ENCODE measurements at regions not wholly inside any gene's neighbourhood (a gene's known extent, or its start where the extent isn't known, plus 50 kb on each side); places are given as distances from the start of the nearest gene placed in this dataset.

DNA sequence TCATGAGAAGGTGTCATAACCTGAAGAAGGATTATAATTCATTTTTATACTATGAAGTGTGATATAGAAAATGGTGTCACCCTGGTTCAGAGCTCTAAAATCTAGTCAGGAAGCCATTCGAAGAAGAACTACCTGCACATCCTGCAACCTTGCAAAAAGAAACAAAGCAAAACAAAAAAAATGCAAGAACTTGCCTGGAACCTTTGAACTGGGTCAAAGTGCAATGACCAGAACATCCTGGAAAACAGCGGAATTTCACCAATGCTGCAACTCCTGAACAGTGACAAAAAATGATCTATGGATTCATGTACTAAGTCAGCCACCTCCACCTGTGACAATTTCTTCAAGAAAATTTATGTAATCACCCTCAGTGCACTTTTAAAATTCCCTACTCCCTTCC is 1083.3 kb upstream of the GYPC start:
- H3K27ac Mint-ChIP-seq, result no peak overlapping the region
- DNase-seq, result no peak
- H3K4me1 Mint-ChIP-seq (ENCODE audit: low read depth), result no peaks in the 10 kb centered on the region
- peaks cover 7% of the 10 kb centered on the region for H3K9me3 Mint-ChIP-seq
- H3K36me3 Mint-ChIP-seq (ENCODE audit: low read depth), result no peaks in the 10 kb centered on the region
- no peak overlapping the region for H3K4me3 Mint-ChIP-seq
- H3K27me3 Mint-ChIP-seq, result no peaks in the 10 kb centered on the region

- Mint-ChIP-seq H3K27me3 (no peaks in the 10 kb centered on the region), H3K9me3 (peaks cover 7% of the 10 kb centered on the region), H3K4me3 (no peak overlapping the region), H3K27ac (no peak overlapping the region), H3K4me1 (ENCODE audit: low read depth) (no peaks in the 10 kb centered on the region), H3K36me3 (ENCODE audit: low read depth) (no peaks in the 10 kb centered on the region)
- DNase-seq, result no peak
Measured at GRCh38 chr2:125573432-125573831, 1082.5 kb upstream of the GYPC start.

- no peaks in the 10 kb centered on the region for H3K36me3 Mint-ChIP-seq (ENCODE audit: low read depth)
- no peak overlapping the region for H3K4me3 Mint-ChIP-seq
- no peak for DNase-seq
- no peaks in the 10 kb centered on the region for H3K9me3 Mint-ChIP-seq
- no peaks in the 10 kb centered on the region for H3K4me1 Mint-ChIP-seq (ENCODE audit: low read depth)
- no peak overlapping the region for H3K27ac Mint-ChIP-seq
- H3K27me3 Mint-ChIP-seq, result no peaks in the 10 kb centered on the region
Measured at GRCh38 chr2:125576558-125576957, 1079.4 kb upstream of the GYPC start.

DNA sequence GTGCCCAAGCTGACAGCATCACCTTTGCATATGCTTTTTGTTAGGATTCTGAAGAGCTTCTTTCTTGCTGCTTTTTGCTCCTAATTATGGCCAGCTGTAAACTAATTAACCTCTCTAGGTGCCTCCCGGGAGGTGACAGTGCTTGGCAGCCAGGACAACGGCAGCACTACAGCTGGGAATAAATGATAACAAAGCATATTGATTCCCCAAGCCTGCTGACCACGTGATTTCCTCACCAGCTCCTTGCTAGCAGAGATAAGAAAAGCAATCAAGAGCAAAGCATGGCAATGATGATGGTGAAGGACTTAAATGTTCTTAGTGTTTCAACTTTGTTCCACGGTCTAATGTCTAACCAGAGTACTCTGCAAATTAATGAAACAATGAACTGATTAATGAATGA is 1074.4 kb upstream of the GYPC start:
- DNase-seq, result no peak
- Mint-ChIP-seq H3K36me3 (ENCODE audit: low read depth) (no peaks in the 10 kb centered on the region), H3K9me3 (no peaks in the 10 kb centered on the region), H3K27ac (no peak overlapping the region), H3K4me1 (ENCODE audit: low read depth) (no peaks in the 10 kb centered on the region), H3K4me3 (no peak overlapping the region), H3K27me3 (no peaks in the 10 kb centered on the region)

DNA sequence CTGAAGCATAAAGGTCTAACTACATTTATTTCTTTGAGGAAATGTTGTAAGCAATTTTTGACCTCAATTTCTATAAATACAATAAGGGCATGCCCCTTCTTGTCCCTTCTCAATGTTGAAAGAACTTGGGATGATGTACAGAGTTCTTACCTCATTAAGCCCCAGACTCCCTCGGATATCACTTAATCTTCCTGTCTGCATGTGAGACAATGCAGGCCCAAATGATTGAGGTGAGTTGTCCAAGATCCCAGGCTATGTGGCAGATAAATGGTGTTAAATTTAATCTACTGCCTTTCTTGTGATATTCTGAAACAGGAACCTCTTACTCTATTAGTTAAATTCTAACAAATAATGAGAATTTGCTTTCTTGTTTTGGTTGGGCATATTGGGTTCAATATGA is 1073.4 kb upstream of the GYPC start:
- Mint-ChIP-seq H3K9me3 (no peaks in the 10 kb centered on the region), H3K27me3 (no peaks in the 10 kb centered on the region), H3K36me3 (ENCODE audit: low read depth) (no peaks in the 10 kb centered on the region), H3K4me1 (ENCODE audit: low read depth) (no peaks in the 10 kb centered on the region), H3K4me3 (no peak overlapping the region), H3K27ac (no peak overlapping the region)
- DNase-seq, result no peak

DNA sequence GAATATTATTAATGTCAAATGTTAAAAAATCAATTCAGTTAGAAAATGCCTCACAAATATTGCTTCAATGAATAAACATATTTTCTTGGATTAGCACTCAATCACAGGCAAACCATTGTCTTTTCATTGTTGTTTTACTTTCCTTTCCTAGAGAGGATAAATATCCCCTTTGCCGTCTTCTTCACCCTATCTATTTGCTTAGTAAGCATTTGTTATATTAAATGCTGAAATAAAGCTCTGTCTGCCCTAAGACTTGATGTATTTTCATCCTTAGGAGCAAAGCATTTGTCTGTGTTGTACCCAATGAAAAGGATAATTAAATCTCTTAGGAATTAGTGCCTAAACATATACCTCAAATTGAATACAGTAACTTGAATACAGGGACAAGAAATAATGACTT is 1071.2 kb upstream of the GYPC start:
- Mint-ChIP-seq H3K36me3 (ENCODE audit: low read depth) (no peaks in the 10 kb centered on the region), H3K9me3 (peaks cover 2% of the 10 kb centered on the region), H3K27ac (no peak overlapping the region)

DNA sequence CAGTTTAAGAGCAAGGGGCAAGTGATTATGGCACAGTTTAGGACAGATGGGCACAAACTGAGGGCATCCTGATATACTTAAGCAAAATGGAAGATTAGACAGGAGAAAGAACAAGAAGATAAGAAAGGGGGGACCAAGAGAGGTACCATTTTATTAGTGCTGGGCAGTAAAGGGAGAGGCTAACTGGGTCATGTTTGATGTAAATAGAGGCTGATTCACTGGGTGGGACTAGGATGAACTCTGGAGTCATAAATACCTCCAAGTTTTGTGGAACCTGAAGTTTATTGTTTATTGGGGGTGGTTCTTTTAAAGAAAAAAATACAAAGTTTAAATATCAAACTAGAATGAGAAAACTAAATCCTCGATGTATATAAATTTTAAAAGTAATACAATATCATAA is 1067.2 kb upstream of the GYPC start:
- Mint-ChIP-seq H3K4me3 (no peak overlapping the region), H3K27ac (no peak overlapping the region), H3K36me3 (ENCODE audit: low read depth) (no peaks in the 10 kb centered on the region), H3K27me3 (no peaks in the 10 kb centered on the region), H3K4me1 (ENCODE audit: low read depth) (no peaks in the 10 kb centered on the region), H3K9me3 (peaks cover 10% of the 10 kb centered on the region)
- DNase-seq, result no peak

More for the DNA sequence above, 1071.2 kb upstream of the GYPC start:
- DNase-seq, result no peak
- Mint-ChIP-seq H3K4me1 (ENCODE audit: low read depth) (no peaks in the 10 kb centered on the region), H3K27me3 (no peaks in the 10 kb centered on the region), H3K4me3 (no peak overlapping the region)

DNA sequence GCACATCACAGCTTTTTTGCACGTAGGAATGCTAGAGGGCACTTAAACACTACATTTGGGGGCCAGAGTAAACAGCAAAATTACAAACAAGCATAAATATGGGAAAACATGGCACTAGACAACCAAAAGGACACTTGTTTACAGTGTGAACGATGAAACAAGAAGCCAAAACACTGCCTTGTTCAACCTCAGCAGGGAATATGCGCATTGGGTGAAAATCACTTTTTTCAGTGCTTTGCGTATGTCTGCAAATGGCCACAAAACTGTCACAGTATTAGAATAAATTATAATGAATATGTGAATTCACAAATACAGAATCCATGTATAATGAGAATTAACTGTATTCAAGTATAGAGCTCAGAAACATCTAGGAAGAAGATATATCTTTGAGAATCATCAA is 1064.0 kb upstream of the GYPC start:
- no peak for DNase-seq
- Mint-ChIP-seq H3K27me3 (no peaks in the 10 kb centered on the region), H3K36me3 (ENCODE audit: low read depth) (no peaks in the 10 kb centered on the region), H3K9me3 (peaks cover 10% of the 10 kb centered on the region), H3K4me1 (ENCODE audit: low read depth) (no peaks in the 10 kb centered on the region), H3K27ac (no peak overlapping the region), H3K4me3 (no peak overlapping the region)

DNA sequence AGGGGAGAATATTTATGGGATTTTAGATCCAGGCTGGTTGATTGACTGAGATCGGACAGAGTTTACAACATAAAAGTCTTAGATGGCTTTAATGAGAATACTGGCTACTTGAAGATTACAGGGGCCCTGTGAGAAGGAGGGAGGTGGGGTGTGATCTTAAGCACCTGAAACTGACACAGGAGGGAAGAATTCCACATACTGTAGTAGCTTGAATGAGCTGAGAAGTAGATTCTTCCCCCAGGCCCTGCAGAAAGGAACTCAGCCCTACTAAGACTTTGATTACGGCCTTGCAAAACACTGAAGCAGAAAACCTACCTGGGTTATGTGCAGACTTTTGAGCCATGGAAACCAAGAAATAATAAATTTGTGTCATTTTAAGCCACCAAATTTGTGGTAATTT is 1062.9 kb upstream of the GYPC start:
- Mint-ChIP-seq H3K27me3 (no peaks in the 10 kb centered on the region), H3K27ac (no peak overlapping the region), H3K9me3 (peaks cover 13% of the 10 kb centered on the region), H3K4me1 (ENCODE audit: low read depth) (no peaks in the 10 kb centered on the region), H3K36me3 (ENCODE audit: low read depth) (no peaks in the 10 kb centered on the region), H3K4me3 (no peak overlapping the region)
- no peak for DNase-seq

DNA sequence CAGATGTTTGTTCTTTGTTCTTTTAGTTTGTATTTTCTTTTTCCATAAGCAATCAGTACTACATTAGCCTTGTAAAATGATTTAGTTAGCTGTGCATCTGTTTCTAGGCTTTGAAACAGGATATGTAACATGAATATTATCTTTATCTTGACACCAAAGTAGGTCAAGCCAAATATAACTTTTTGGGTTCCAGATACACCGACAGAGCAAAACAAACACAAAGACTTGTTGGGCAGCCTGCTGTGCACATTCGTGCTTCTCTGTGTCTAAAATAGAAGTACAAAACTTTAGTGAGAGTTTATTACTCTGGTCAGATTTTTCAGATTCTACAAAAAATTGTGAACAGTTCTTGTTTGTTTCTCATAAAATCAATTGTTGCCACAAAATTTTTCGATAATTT is 1059.3 kb upstream of the GYPC start:
- H3K36me3 Mint-ChIP-seq (ENCODE audit: low read depth), result no peaks in the 10 kb centered on the region

DNA sequence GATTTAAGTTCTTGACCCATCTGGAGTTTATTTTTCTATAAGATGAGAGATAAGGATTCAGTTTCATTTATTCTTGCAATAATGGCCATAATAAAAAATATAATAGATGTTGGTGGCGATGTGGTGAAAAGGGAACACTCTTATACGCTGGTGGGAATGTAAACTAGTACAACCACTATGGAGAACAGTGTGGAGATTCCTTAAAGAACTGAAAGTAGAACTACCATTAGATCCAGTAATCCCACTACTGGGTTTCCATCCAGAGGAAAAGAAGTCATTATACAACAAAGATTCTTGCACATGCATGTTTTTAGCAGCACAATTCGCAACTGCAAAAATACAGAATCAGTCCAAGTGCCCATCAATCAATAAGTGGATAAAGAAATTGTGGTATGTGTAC is 1040.5 kb upstream of the GYPC start:
- no peak overlapping the region for H3K27ac Mint-ChIP-seq

More for the DNA sequence above, 1059.3 kb upstream of the GYPC start:
- H3K27ac Mint-ChIP-seq, result no peak overlapping the region
- no peak overlapping the region for H3K4me3 Mint-ChIP-seq
- H3K4me1 Mint-ChIP-seq (ENCODE audit: low read depth), result no peaks in the 10 kb centered on the region
- no peak for DNase-seq
- H3K9me3 Mint-ChIP-seq, result peaks cover 4% of the 10 kb centered on the region
- no peaks in the 10 kb centered on the region for H3K27me3 Mint-ChIP-seq

DNA sequence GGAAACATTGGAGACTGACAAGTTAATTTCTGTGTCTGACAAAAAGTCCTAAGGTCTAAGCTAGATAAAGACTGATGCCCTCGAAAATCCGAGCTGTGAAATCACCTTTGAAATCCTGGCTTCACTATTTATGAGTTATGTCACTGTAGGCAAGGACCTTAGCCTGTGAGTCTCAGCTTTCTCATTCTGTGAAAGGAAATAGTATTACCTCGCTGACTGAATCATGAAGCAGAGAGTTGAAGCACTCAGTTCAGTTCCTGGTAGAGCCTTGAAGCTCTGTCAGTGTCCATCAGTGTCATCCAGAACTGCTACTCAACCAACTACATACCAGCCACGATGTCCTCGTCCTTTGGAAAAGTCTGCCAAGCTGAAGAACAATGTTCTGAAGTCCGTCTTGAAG is 1025.6 kb upstream of the GYPC start:
- DNase-seq, result no peak
- Mint-ChIP-seq H3K27ac (no peak overlapping the region), H3K27me3 (no peaks in the 10 kb centered on the region), H3K9me3 (peaks cover 16% of the 10 kb centered on the region), H3K4me1 (ENCODE audit: low read depth) (no peaks in the 10 kb centered on the region), H3K36me3 (ENCODE audit: low read depth) (no peaks in the 10 kb centered on the region), H3K4me3 (no peak overlapping the region)

More for the DNA sequence above, 1040.5 kb upstream of the GYPC start:
- DNase-seq, result no peak
- no peaks in the 10 kb centered on the region for H3K4me1 Mint-ChIP-seq (ENCODE audit: low read depth)
- H3K9me3 Mint-ChIP-seq, result peaks cover 12% of the 10 kb centered on the region
- H3K27me3 Mint-ChIP-seq, result no peaks in the 10 kb centered on the region
- no peak overlapping the region for H3K4me3 Mint-ChIP-seq
- H3K36me3 Mint-ChIP-seq (ENCODE audit: low read depth), result no peaks in the 10 kb centered on the region

- no peaks in the 10 kb centered on the region for H3K27me3 Mint-ChIP-seq
- no peaks in the 10 kb centered on the region for H3K4me1 Mint-ChIP-seq (ENCODE audit: low read depth)
- DNase-seq, result no peak
- H3K36me3 Mint-ChIP-seq (ENCODE audit: low read depth), result no peaks in the 10 kb centered on the region
- no peak overlapping the region for H3K27ac Mint-ChIP-seq
- H3K9me3 Mint-ChIP-seq, result peaks cover 7% of the 10 kb centered on the region
- H3K4me3 Mint-ChIP-seq, result no peak overlapping the region
Measured at GRCh38 chr2:125634662-125635061, 1021.3 kb upstream of the GYPC start.

DNA sequence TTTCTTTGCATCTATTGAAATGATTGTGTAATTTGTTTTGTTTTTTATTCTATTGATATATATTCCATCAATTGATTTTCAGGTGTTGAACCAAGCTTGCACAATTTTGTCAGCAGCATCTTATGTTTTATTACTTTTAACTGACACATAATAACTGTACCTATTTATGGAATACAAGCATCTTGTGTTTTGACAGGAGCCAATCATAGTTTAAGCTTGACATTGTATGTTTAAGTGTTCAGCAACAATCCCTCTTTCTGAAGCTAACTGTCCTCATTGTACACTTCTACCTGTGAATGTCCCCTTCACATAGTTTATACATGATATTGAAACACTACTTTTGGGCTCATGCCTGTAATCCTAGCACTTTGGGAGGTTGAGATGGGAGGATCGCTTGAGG is 1017.6 kb upstream of the GYPC start:
- DNase-seq, result no peak
- H3K4me3 Mint-ChIP-seq, result no peak overlapping the region
- H3K9me3 Mint-ChIP-seq, result peaks cover 2% of the 10 kb centered on the region
- no peak overlapping the region for H3K27ac Mint-ChIP-seq
- no peaks in the 10 kb centered on the region for H3K27me3 Mint-ChIP-seq
- no peaks in the 10 kb centered on the region for H3K4me1 Mint-ChIP-seq (ENCODE audit: low read depth)
- no peaks in the 10 kb centered on the region for H3K36me3 Mint-ChIP-seq (ENCODE audit: low read depth)

GRCh38 chr2:125642032-125642431 is 1013.9 kb upstream of the GYPC start:
- Mint-ChIP-seq H3K36me3 (ENCODE audit: low read depth) (no peaks in the 10 kb centered on the region), H3K4me1 (ENCODE audit: low read depth) (no peaks in the 10 kb centered on the region), H3K9me3 (peaks cover 2% of the 10 kb centered on the region), H3K27me3 (no peaks in the 10 kb centered on the region), H3K27ac (no peak overlapping the region), H3K4me3 (no peak overlapping the region)
- DNase-seq, result no peak

GRCh38 chr2:125643128-125643527 is 1012.8 kb upstream of the GYPC start:
- no peak for DNase-seq
- Mint-ChIP-seq H3K36me3 (ENCODE audit: low read depth) (no peaks in the 10 kb centered on the region), H3K9me3 (peaks cover 2% of the 10 kb centered on the region), H3K4me1 (ENCODE audit: low read depth) (no peaks in the 10 kb centered on the region), H3K27ac (no peak overlapping the region), H3K27me3 (no peaks in the 10 kb centered on the region), H3K4me3 (no peak overlapping the region)
